PFSK-1 (cell line): ENCODE measurements at regions not wholly inside any gene's neighbourhood (a gene's known extent, or its start where the extent isn't known, plus 50 kb on each side); places are given as distances from the start of the nearest gene placed in this dataset.

Experiments
- POLR2AphosphoS5 ChIP-seq: IDR thresholded peaks from 2 replicates; pipeline ENCODE4 v1.6.1; 2012; ENCODE audit warnings: low read depth, mild to moderate bottlenecking, control low read depth, low read length, moderate library complexity
- TAF1 ChIP-seq: IDR thresholded peaks from 2 replicates; pipeline ENCODE4 v1.6.1; 2012; ENCODE audit warnings: low read length, control low read depth, borderline replicate concordance; ENCODE audit not compliant: insufficient read depth

DNA sequence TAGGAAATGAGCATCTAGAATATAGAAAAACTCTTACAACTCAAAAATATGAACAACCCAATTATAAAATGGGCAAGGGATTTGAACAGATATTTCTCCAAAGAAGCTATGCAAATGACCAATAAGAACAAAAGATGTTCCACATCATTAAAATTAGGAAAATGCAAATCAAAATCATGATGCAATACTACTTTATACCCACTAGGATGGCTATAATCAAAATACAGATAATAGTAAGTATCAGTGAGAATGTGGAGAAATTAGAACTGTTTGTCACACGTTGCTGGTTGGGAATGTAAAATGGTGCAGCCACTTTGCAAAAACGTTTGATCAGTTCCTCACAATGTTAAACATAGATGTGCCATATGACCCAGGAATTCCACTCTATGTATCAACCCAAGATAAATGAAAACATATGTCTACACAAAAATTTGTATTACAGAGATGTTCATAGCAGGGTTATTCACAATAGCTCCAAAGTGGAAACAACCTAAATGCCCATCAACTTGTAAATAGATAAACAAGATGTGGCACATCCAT, 558.4 kb downstream of the SLC4A3 start:
- no peak for TF ChIP-seq POLR2AphosphoS5
- TF ChIP-seq TAF1 = no peak
